ENCODE measurements at regions not wholly inside any gene's neighbourhood (a gene's known extent, or its start where the extent isn't known, plus 50 kb on each side); places are given as distances from the start of the nearest gene placed in this dataset.

- H3K36me3 Mint-ChIP-seq (ENCODE audit: low read depth, unreplicated experiment): no peaks in the 10 kb centered on the region
- H3K4me1 Mint-ChIP-seq (ENCODE audit: unreplicated experiment): peaks cover 3% of the 10 kb centered on the region
- H3K9me3 Mint-ChIP-seq (ENCODE audit: unreplicated experiment): no peaks in the 10 kb centered on the region
- H3K27me3 Mint-ChIP-seq (ENCODE audit: unreplicated experiment): no peaks in the 10 kb centered on the region
- TF ChIP-seq CTCF (IDR thresholded peaks at IDR 0.05; ENCODE audit: unreplicated experiment): no peak
- no peak overlapping the region for H3K27ac Mint-ChIP-seq (ENCODE audit: unreplicated experiment)
- no peak for DNase-seq (ENCODE audit: low spot score)
- no peak overlapping the region for H3K4me3 Mint-ChIP-seq (ENCODE audit: unreplicated experiment)
Measured at GRCh38 chr4:162878096-162878495, 288.6 kb downstream of the NAF1 start.

- TF ChIP-seq CTCF (IDR thresholded peaks at IDR 0.05; ENCODE audit: unreplicated experiment): no peak
- Mint-ChIP-seq H3K4me1 (ENCODE audit: unreplicated experiment) (peaks cover 3% of the 10 kb centered on the region), H3K27ac (ENCODE audit: unreplicated experiment) (no peak overlapping the region), H3K9me3 (ENCODE audit: unreplicated experiment) (no peaks in the 10 kb centered on the region), H3K27me3 (ENCODE audit: unreplicated experiment) (no peaks in the 10 kb centered on the region), H3K4me3 (ENCODE audit: unreplicated experiment) (no peak overlapping the region), H3K36me3 (ENCODE audit: low read depth, unreplicated experiment) (no peaks in the 10 kb centered on the region)
- no peak for DNase-seq (ENCODE audit: low spot score)
Measured at GRCh38 chr4:162874748-162875147, 291.9 kb downstream of the NAF1 start.

- H3K9me3 Mint-ChIP-seq (ENCODE audit: unreplicated experiment): no peaks in the 10 kb centered on the region
- H3K4me1 Mint-ChIP-seq (ENCODE audit: unreplicated experiment): peaks cover 3% of the 10 kb centered on the region
- no peaks in the 10 kb centered on the region for H3K36me3 Mint-ChIP-seq (ENCODE audit: low read depth, unreplicated experiment)
- H3K27me3 Mint-ChIP-seq (ENCODE audit: unreplicated experiment): no peaks in the 10 kb centered on the region
- H3K27ac Mint-ChIP-seq (ENCODE audit: unreplicated experiment): no peak overlapping the region
- DNase-seq (ENCODE audit: low spot score): no peak
- no peak overlapping the region for H3K4me3 Mint-ChIP-seq (ENCODE audit: unreplicated experiment)
- TF ChIP-seq CTCF (IDR thresholded peaks at IDR 0.05; ENCODE audit: unreplicated experiment): no peak
Measured at GRCh38 chr4:162871990-162872389, 294.7 kb downstream of the NAF1 start.

GRCh38 chr4:162869157-162869556, 297.5 kb downstream of the NAF1 start:
- H3K36me3 Mint-ChIP-seq (ENCODE audit: low read depth, unreplicated experiment): no peaks in the 10 kb centered on the region
- TF ChIP-seq CTCF (IDR thresholded peaks at IDR 0.05; ENCODE audit: unreplicated experiment): no peak
- H3K4me1 Mint-ChIP-seq (ENCODE audit: unreplicated experiment): peaks cover 3% of the 10 kb centered on the region
- no peak for DNase-seq (ENCODE audit: low spot score)
- H3K4me3 Mint-ChIP-seq (ENCODE audit: unreplicated experiment): no peak overlapping the region
- no peak overlapping the region for H3K27ac Mint-ChIP-seq (ENCODE audit: unreplicated experiment)
- no peaks in the 10 kb centered on the region for H3K27me3 Mint-ChIP-seq (ENCODE audit: unreplicated experiment)
- H3K9me3 Mint-ChIP-seq (ENCODE audit: unreplicated experiment): no peaks in the 10 kb centered on the region

GRCh38 chr4:162866565-162866964, 300.1 kb downstream of the NAF1 start:
- Mint-ChIP-seq H3K27me3 (ENCODE audit: unreplicated experiment) (no peaks in the 10 kb centered on the region), H3K9me3 (ENCODE audit: unreplicated experiment) (no peaks in the 10 kb centered on the region), H3K27ac (ENCODE audit: unreplicated experiment) (no peak overlapping the region), H3K4me1 (ENCODE audit: unreplicated experiment) (peaks cover 3% of the 10 kb centered on the region), H3K4me3 (ENCODE audit: unreplicated experiment) (no peak overlapping the region), H3K36me3 (ENCODE audit: low read depth, unreplicated experiment) (no peaks in the 10 kb centered on the region)
- DNase-seq (ENCODE audit: low spot score): no peak
- no peak for TF ChIP-seq CTCF (IDR thresholded peaks at IDR 0.05; ENCODE audit: unreplicated experiment)

All from endothelial cell (in vitro differentiated cells).